ENCODE measurements at regions not wholly inside any gene's neighbourhood (a gene's known extent, or its start where the extent isn't known, plus 50 kb on each side); places are given as distances from the start of the nearest gene placed in this dataset.
"Not testable (repeated sequence)": the region's sequence is repeated elsewhere in the genome, so short reads cannot be mapped to it uniquely, and the experiment has no call there.

DNA sequence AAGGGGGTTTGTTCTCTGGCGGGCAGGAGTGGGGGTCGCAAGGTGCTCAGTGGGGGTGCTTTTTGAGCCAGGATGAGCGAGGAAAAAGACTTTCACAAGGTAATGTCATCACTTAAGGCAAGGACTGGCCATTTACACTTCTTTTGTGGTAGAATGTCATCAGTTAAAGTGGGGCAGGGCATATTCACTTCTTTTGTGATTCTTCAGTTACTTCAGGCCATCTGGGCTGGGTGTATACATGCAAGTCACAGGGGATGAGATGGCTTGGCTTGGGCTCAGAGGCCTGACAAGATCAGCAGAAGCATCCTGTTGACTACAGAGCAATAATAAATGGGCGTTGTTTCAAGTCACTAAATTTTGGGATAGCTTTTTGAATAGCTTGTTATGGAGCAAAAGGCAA is 586.4 kb upstream of the MBL2 start:
- not testable (repeated sequence) for TF ChIP-seq CTCF, EZH2, EZH2phosphoT487 (IDR thresholded peaks at IDR 0.05)
